ENCODE measurements at regions not wholly inside any gene's neighbourhood (a gene's known extent, or its start where the extent isn't known, plus 50 kb on each side); places are given as distances from the start of the nearest gene placed in this dataset.
"Not testable (repeated sequence)": the region's sequence is repeated elsewhere in the genome, so short reads cannot be mapped to it uniquely, and the experiment has no call there.

- no peak for DNase-seq
Observed at GRCh38 chrX:114006664-114007063, 577.2 kb upstream of the HTR2C start.

GRCh38 chrX:113996781-113997180 is 587.1 kb upstream of the HTR2C start:
- DNase-seq, result no peak

GRCh38 chrX:113991720-113992119 is 592.2 kb upstream of the HTR2C start:
- DNase-seq, result not testable (repeated sequence)

GRCh38 chrX:113990669-113991068 is 593.2 kb upstream of the HTR2C start:
- not testable (repeated sequence) for DNase-seq

- DNase-seq, result not testable (repeated sequence)
Observed at GRCh38 chrX:113988315-113988935, 595.5 kb upstream of the HTR2C start.

GRCh38 chrX:113986427-113986826 is 597.5 kb upstream of the HTR2C start:
- no peak for DNase-seq

- DNase-seq, result no peak
Observed at GRCh38 chrX:113982766-113983165, 601.1 kb upstream of the HTR2C start.

- DNase-seq, result no peak
Observed at GRCh38 chrX:113980953-113981352, 602.9 kb upstream of the HTR2C start.

GRCh38 chrX:113977887-113978286 is 606.0 kb upstream of the HTR2C start:
- DNase-seq, result no peak

- DNase-seq, result no peak
Observed at GRCh38 chrX:113975441-113975840, 608.4 kb upstream of the HTR2C start.

GRCh38 chrX:113974881-113975280 is 609.0 kb upstream of the HTR2C start:
- no peak for DNase-seq

GRCh38 chrX:113973706-113974105 is 610.2 kb upstream of the HTR2C start:
- DNase-seq, result no peak

- DNase-seq, result no peak
Observed at GRCh38 chrX:113966791-113967190, 617.1 kb upstream of the HTR2C start.

GRCh38 chrX:113962343-113962742 is 621.5 kb upstream of the HTR2C start:
- DNase-seq, result no peak

- DNase-seq, result no peak
Observed at GRCh38 chrX:113959912-113960626, 623.8 kb upstream of the HTR2C start.

GRCh38 chrX:113956936-113957335 is 627.0 kb upstream of the HTR2C start:
- no peak for DNase-seq

GRCh38 chrX:113954297-113954696 is 629.6 kb upstream of the HTR2C start:
- no peak for DNase-seq

GRCh38 chrX:113950081-113950678 is 633.7 kb upstream of the HTR2C start:
- DNase-seq, result no peak

GRCh38 chrX:113947548-113947947 is 636.3 kb upstream of the HTR2C start:
- DNase-seq, result no peak

- no peak for DNase-seq
Observed at GRCh38 chrX:113935518-113935917, 648.4 kb upstream of the HTR2C start.

- no peak for DNase-seq
Observed at GRCh38 chrX:113933931-113934330, 650.0 kb upstream of the HTR2C start.

- no peak for DNase-seq
Observed at GRCh38 chrX:113929004-113929403, 654.9 kb upstream of the HTR2C start.

- no peak for DNase-seq
Observed at GRCh38 chrX:113920661-113921060, 663.2 kb upstream of the HTR2C start.

GRCh38 chrX:113919387-113919786 is 664.5 kb upstream of the HTR2C start:
- no peak for DNase-seq

All from T-helper 1 cell (primary cell).